GM21786 (cell line): ENCODE measurements at regions not wholly inside any gene's neighbourhood (a gene's known extent, or its start where the extent isn't known, plus 50 kb on each side); places are given as distances from the start of the nearest gene placed in this dataset.
A peak's percentile ranks its signal among the peaks of the same experiment; 100 is the strongest.

Experiments
- ATAC-seq: cut with Tn5 transposase; IDR thresholded peaks from one replicate; pipeline ENCODE4 v1.9.1; 2021; ENCODE audit not compliant: unreplicated experiment

- no peak for ATAC-seq
These were observed 51.6 kb upstream of the PRDM8 start for GRCh38 chr4:80145739-80146138.

DNA sequence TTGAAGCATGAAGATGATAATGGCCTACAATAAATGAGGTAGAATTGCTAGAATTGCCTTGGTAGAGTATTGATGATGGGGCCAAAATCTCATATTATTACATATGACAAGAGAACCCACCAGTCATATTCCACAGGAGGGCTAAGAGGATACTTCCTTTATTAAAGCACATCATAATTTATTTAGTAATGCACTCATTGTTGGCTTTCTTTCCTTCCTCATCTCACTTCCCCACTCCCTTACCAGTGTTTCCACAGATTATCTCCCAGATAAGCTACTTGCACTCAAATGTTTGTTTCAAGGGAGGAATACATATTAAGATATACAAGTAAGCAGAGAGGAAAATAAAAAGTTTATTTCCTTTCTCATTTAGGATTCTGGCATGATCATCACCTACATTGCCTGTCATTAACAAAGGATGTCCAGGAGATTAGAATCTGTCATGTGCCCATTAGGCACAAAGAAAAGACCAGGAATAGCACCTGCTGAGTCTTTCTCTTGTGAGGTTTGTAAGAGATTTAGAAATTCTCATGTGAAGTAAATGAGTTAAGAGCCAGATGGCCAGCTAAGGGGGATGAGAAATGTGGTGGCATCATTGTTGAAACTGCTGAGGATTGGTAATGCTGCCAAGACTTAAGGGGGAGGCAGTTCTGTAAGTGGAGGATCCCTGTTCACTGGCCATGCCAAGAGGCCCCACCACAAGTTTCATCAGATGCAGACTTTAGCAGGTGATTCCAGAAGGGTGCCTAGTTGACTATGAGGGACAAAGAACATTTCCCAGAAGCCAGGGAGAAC is 52.4 kb upstream of the PRDM8 start:
- no peak for ATAC-seq

DNA sequence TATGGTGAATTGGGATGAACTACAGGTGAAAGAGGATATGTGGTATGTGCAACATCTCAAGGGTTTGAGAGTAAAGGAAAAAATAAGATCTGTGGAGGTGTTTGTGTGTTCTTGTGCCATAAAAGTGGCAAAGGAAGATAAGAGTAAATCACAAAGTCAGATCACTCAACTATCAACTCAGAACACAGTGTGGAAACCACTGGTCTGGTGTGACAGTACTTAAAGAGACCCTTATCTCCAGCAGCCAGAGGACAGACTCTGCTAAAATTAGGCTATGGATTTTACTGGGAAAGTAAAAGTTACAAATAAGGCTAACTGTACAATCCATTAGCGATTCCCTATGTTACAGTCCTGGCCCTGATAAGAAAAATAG is 54.0 kb upstream of the PRDM8 start:
- no peak for ATAC-seq

DNA sequence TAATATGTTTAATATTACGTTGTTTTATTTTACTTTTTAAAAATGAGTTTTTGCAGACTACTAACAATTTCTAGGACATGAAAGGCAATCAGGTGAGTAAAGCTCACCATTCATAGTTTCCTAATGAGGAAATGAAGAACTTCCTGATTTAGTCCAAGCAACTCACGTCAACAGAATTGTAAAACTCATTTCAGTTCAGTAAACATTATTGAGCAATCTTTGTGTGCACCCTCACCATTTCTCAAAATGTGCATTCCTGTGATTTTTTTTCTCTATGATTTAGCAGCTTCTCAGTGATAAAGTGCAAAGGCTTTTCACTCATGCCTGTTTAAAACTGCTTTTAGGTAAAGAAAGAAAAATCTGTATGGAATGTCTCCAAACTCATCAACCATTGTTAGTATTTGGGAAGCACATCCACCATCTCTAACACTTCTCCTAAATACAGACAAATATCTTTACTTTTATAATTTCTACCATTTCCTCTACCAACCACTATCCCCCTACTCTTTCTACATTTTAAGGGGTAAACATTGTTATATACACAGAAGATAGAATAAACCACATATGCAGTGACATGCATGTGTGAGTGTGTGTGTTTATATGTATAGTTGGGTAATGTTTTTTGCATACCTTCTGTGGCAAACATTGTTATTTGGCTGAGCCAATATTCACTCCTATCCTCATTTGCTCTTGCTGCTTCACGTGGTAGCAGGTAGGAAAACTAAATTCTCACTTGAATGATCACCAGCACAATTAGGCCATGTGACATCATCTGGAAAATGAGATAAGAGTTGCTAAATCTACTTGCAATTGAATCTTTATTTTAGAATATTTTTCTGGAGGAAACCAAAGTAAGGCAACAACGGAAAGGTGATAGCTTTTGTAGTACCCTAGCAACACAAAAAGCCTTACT is 54.7 kb upstream of the PRDM8 start:
- no peak for ATAC-seq

GRCh38 chr4:80141543-80141942 is 55.8 kb upstream of the PRDM8 start:
- no peak for ATAC-seq

DNA sequence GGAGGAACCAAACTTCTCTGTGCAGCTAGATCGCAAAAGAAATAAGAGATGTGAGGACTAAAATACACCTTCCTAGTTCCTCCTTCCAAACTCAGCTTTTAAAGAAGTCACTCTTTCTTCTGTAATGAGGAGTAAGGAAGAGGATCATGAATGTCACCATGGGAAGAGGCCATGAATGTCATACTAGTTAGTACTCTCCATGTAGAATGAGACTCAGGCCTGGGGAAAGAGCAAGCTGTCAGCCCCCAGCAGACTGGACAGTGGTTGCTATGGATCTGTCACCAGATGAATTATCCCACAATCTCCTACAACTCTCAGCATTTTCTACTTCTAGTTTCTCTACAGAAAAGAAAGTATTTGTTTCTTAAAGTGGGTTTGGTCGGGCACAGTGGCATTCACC is 57.1 kb upstream of the PRDM8 start:
- ATAC-seq, result no peak

DNA sequence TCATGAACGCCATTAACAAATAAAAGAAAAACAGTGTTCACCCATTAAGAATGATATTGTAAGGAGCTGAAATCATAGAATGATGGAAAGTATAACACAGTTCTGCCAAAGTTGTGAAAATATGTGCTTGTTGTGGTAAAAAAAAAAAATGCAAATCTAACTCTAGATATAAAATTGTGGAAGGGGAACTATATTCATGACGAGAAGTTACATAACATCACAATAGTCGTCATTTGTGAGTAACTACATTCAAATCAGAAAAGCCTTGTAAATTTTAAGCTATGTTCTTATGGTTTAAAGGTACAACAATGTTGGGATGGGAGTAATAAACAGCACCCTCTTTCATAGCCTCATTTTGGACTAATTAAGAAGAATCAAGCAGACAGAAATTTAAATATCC is 57.6 kb upstream of the PRDM8 start:
- ATAC-seq, result no peak

DNA sequence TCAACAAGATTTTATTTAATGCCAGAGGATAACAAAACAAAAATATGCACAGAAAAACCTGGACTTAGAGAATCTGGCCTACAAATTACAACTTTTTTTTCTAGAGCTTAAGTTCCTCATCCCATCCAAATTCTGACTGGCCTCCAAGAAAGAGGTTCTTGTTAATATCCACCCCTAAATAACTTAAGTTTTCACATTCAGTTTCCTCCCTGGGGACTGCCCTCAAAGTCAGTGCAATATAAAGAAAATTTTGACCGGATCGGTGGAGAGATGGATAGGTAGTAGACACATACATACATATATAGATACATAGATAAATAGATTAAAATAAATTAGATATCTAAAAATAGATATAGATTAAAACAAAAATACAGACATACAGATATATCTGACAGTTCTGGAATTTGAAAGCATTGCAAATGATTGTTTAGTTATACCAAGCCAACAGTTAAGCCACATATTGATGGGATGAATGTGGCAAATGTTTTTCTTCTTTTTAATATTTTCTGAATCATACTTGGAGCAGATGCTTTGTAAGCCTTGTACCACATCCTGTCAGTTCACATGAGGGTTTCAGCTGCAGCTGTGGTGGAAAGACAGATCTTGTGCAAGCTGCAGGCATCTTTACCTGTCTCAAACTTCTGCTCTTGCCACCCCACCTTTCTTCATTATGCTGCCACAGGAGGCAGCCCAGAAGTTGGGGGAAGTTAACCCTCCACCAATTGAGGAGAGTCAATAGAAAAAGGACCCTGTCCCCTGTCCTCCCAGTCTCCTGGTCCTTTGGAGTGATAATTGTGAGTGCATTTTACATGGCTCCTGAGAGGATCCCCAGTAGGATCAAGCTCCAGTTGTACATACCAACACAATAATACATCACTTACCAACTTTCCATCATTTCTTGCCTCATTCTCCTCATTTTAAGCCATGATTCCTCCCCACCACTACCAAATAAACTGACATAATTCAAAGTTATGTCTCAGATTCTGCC is 58.5 kb upstream of the PRDM8 start:
- peak; percentile 93 for ATAC-seq

DNA sequence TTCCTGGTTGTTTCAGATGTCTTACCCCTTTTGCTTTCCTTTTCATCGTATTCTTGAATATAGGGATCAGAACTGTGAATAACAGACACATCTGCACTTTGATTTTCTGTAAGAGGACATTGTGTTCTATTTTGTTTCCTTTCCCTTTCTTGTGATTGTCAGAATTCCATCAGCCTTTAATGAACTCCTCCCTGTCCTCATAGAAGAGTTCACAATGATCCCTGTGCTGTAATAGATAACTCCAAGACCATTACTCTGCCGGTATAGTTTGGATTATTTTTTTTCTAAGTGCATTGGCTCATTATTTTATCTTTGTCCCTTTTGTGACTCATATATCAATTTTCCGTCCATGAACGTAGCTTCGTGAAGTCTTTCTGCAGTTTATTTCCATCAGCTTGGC is 59.7 kb upstream of the PRDM8 start:
- no peak for ATAC-seq

GRCh38 chr4:80136270-80136669 is 61.0 kb upstream of the PRDM8 start:
- ATAC-seq, result no peak

DNA sequence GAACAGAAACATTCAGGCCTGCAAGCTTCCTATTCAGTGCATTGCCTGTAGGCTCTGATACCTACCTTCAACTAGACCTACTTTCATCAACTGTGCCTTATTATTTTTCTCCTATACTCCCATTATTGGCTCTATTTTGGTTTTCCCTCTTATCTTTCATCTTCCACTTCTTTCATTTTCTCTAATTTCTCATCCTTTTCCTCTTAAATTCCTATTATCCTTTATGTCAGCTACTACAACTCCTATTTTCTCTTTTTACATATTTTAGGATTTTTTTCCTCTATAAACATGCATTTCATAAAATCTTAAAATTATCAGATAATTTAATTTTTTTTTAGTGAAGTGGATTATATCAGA is 61.6 kb upstream of the PRDM8 start:
- ATAC-seq, result no peak

DNA sequence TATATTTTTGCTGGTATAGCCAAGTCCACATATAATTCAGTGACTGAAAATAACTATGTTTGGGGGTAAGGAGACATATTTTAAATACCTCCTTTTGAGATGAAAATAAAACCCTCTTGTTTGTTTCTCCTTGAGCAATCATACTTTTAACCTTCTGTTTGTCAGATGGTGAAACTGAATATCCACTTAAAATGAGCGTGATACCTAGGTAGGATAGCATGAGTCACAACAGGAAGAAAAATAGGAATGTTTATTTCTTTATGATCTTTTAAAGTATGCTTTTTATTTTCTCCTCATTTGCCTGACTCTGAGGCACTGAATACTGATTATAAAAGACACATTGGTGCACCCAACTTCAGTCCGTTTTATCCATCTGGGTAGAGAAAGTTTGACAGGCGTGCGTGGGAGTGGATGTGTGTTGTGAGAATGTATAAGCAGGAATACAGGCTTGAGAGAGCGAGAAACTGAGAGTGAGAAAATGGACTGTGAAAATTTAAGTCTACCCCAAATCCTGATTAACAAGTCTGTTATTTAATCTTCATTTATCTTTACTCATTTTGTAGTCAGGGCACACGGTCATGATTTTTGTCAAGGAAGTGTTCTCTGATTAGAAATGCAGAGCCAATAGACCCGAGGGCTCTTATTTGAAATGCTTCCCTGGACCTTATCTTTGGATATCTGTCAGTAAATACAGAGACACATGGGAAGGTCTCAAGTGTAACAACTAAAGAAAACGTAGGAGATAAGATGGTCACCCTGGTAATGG is 62.1 kb upstream of the ANTXR2 start:
- ATAC-seq, result no peak

GRCh38 chr4:80133240-80133783 is 60.3 kb upstream of the ANTXR2 start:
- ATAC-seq, result no peak

GRCh38 chr4:80129785-80130184 is 56.8 kb upstream of the ANTXR2 start:
- no peak for ATAC-seq

DNA sequence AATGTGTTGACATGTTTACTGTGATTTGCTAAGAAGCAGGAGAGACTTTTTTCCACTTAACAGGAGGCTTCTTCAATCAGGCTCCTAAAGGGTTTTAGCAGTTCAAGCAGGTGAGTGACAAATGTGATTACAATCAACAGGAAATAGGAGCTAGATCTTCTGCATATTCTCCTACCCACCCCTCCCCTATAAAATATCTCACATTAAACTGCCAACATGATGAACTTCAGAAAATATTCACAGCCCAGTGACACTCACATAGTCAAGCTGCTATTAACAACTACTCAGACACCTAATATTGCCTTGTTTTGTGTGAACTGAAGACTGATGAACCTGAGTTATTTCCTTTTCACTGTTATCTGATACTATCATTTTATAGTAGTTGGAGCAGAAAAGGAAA is 55.9 kb upstream of the ANTXR2 start:
- ATAC-seq, result no peak

DNA sequence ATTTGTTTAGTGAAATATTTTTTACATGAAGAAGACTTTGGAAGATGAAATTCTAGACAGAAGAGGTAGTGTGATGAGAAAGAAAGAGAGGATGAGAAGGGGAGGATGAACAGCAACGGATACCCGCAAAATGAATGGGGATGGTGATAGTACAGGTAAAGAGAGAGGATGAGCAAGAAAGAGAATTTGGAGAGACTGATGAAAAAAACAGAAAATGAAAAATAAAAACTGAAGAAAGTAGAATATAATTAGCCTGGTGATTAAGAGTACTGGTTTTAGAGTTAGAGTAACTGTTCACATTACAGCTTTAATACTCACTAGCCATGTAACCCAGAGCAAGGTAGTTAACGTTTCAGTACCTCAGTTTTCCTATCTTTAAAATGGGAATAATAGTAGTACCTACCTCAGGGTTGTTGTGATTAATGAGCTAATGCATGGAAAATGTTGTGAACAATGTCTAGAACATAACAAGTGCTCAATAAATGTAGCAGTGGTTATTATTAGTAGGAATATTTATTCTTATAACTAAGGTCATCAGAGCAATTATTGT is 54.9 kb upstream of the ANTXR2 start:
- no peak for ATAC-seq

GRCh38 chr4:80126435-80126834 is 53.4 kb upstream of the ANTXR2 start:
- ATAC-seq, result no peak

DNA sequence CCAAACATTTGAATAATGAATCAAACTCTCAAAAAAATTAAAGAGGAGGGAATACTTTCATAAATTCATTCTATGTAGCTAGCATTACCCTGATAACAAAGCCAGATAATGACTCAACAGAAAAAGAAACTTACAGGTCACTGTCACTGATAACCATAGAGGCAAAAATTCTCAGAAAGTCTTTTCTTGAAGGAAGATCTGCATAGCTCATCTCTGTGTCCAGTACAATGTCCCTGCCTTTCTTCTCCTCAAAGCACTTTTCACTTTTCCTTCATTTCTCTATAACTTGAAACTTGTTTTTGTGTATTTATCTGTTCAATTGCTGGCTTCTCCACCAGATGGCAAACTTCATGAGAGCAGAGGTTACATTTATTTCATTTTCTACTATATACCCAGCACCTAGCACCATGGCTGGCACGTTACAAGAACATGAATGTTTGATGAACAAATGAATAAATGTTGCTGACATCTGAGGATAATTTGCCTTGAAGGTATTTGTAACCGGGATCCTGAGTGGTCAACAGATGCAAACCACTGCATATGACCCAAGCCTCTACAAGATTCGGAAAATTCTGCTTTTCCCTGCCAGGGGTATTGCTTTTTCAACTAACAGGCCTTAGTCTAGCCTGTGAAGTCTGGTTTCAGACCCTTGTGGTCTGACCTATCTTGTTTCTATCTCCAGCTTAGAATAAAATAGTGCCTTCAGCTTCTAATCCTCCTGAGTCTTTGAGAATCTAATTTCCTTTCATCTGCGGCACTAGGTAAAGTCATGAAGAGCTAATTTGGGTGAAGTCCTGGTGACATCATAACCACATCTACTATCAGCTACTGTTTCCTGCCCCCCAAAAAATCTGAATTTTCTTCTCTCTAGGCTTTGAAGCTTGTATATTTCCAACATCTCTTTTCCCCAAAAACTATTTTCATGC is 52.5 kb upstream of the ANTXR2 start:
- peak; percentile 71 for ATAC-seq
